Ovary (tissue), 3 donors: ENCODE measurements at regions not wholly inside any gene's neighbourhood (a gene's known extent, or its start where the extent isn't known, plus 50 kb on each side); places are given as distances from the start of the nearest gene placed in this dataset.

Experiments used
- CTCF ChIP-seq, 3 donors: fragments of 450-650 bp in 2 of 3; fragments of 200-600 bp in 1 of 3; IDR thresholded peaks; one replicate each; pipeline versions ENCODE4 v1.5.1 to v1.8.0; 2016 to 2022; ENCODE audit warnings: antibody characterized with exemption in 3 of 3, mild to moderate bottlenecking in 1 of 3
- EP300 ChIP-seq: sonication (generic); formaldehyde crosslinking; IDR thresholded peaks from one replicate; pipeline ENCODE4 v1.6.1; 2017; ENCODE audit warnings: antibody characterized with exemption
- POLR2A ChIP-seq: fragments of 450-650 bp; IDR thresholded peaks from one replicate; pipeline ENCODE4 v1.6.1; 2017; ENCODE audit warnings: antibody characterized with exemption, mild to moderate bottlenecking, moderate library complexity
- donor health status: DM: no; HTN: no; CAD: no.

- no peak for TF ChIP-seq CTCF (IDR thresholded peaks at IDR 0.05)
- no peak for TF ChIP-seq POLR2A
- TF ChIP-seq EP300: no peak
Measured at GRCh38 chr1:168396508-168396907, 115.8 kb downstream of the TBX19 start.
